GM23248 (cell line): ENCODE measurements at regions not wholly inside any gene's neighbourhood (a gene's known extent, or its start where the extent isn't known, plus 50 kb on each side); places are given as distances from the start of the nearest gene placed in this dataset.
A peak's percentile ranks its signal among the peaks of the same experiment; 100 is the strongest.

ENCODE experiments used
- DNase-seq: peaks from one replicate; pipeline ENCODE4 v3.0.0-alpha.2; 2015
- H2AFZ ChIP-seq: fragments of 200-600 bp; sonication (generic); 2 replicates; pipeline ENCODE4 v1.6.1; 2016; ENCODE audit warnings: antibody characterized with exemption
- H3F3A ChIP-seq: fragments of 200-600 bp; sonication (generic); 2 replicates; pipeline ENCODE4 v1.6.1; 2016; ENCODE audit warnings: mild to moderate bottlenecking, antibody characterized with exemption, mixed run types; ENCODE audit not compliant: insufficient read depth
- H3K27ac ChIP-seq: fragments of 200-600 bp; sonication (generic); 2 replicates; pipeline ENCODE4 v1.5.1; 2016; ENCODE audit warnings: mild to moderate bottlenecking
- H3K27me3 ChIP-seq: fragments of 200-600 bp; sonication (generic); replicated peaks from 2 replicates; pipeline ENCODE4 v1.6.1; 2016; ENCODE audit warnings: mild to moderate bottlenecking; ENCODE audit not compliant: insufficient read depth
- H3K36me3 ChIP-seq: fragments of 200-600 bp; sonication (generic); 2 replicates; pipeline ENCODE4 v1.6.1; 2016; ENCODE audit warnings: low read depth, mild to moderate bottlenecking
- H3K4me1 ChIP-seq: fragments of 200-600 bp; sonication (generic); 2 replicates; pipeline ENCODE4 v1.6.1; 2016; ENCODE audit warnings: mild to moderate bottlenecking; ENCODE audit not compliant: insufficient read depth
- H3K4me2 ChIP-seq: fragments of 200-600 bp; sonication (generic); one replicate; pipeline ENCODE4 v1.6.1; 2016; ENCODE audit warnings: mild to moderate bottlenecking; ENCODE audit not compliant: unreplicated experiment
- H3K4me3 ChIP-seq: fragments of 200-600 bp; sonication (generic); 2 replicates; pipeline ENCODE4 v1.5.1; 2016; ENCODE audit warnings: mild to moderate bottlenecking
- H3K79me2 ChIP-seq: fragments of 200-600 bp; sonication (generic); 2 replicates; pipeline ENCODE4 v1.6.1; 2016; ENCODE audit warnings: mild to moderate bottlenecking; ENCODE audit not compliant: insufficient read depth
- H3K9ac ChIP-seq: fragments of 200-600 bp; sonication (generic); 2 replicates; pipeline ENCODE4 v1.6.1; 2016; ENCODE audit warnings: mild to moderate bottlenecking
- H3K9me2 ChIP-seq: fragments of 200-600 bp; sonication (generic); 2 replicates; pipeline ENCODE4 v1.6.1; 2016; ENCODE audit warnings: mixed run types, mild to moderate bottlenecking, moderate library complexity; ENCODE audit not compliant: insufficient read depth
- H3K9me3 ChIP-seq: fragments of 200-600 bp; sonication (generic); one replicate; pipeline ENCODE4 v1.6.1; 2017; ENCODE audit warnings: low read depth
- H4K20me1 ChIP-seq: fragments of 200-600 bp; sonication (generic); 2 replicates; pipeline ENCODE4 v1.6.0; 2016; ENCODE audit not compliant: insufficient read depth
- EZH2 ChIP-seq: fragments of 200-600 bp; sonication (generic); IDR thresholded peaks from 2 replicates; pipeline ENCODE4 v1.6.1; 2018; ENCODE audit warnings: antibody characterized with exemption, mild to moderate bottlenecking; ENCODE audit not compliant: insufficient read depth, poor library complexity, severe bottlenecking
- EZH2phosphoT487 ChIP-seq: fragments of 200-600 bp; sonication (generic); IDR thresholded peaks from 2 replicates; pipeline ENCODE4 v1.6.1; 2018; ENCODE audit warnings: antibody characterized with exemption, moderate library complexity, mild to moderate bottlenecking, low read depth; ENCODE audit not compliant: insufficient read depth
- WGBS, 2 experiments: methylation state at CpG; one replicate each; pipeline ENCODE4 v1.1.6; 2015 to 2017; ENCODE audit warnings: low lambda C conversion rate in 2 of 2, low coverage in 1 of 2; ENCODE audit errors: missing lambda C conversion rate in 2 of 2; 5-methylcytosine and 5-hydroxymethylcytosine counted together
- in situ Hi-C: fragments of 300-500 bp; cut with MboI; formaldehyde crosslinking; loops from 2 replicates; pipeline ENCODE4 v1.15.0; 2020

DNA sequence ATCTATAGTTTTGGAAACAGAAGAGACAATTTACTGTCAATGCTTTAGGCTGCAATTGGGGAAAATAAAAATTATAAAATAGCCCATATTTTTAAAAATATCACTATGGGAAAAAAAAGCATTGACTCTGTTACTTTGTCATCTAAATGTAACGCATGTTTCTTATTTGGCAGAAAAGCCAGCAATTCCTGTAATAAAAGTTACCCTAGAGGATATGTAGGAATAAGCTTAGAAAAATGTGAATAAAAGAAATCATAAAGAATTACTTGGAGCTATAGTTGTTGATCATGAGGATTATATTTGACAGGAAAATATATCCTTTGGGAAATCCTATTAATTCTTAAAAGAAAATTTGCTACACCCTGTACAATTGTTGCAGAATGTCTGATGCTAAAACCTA lies 515.4 kb upstream of the IL12A start:
- H3K27ac ChIP-seq, result no peak overlapping the region
- no peaks in the 10 kb centered on the region for H3K9me2 ChIP-seq
- in situ Hi-C loops, result no loop called here

GRCh38 chr3:159480046-159480445 lies 508.6 kb upstream of the IL12A start:
- H3K79me2 ChIP-seq, result no peaks in the 10 kb centered on the region
- H3K4me1 ChIP-seq, result no peaks in the 10 kb centered on the region

More for the DNA sequence above, 515.4 kb upstream of the IL12A start:
- Histone ChIP-seq H3K9me3 (no peaks in the 10 kb centered on the region), H3K36me3 (no peaks in the 10 kb centered on the region), H3K27me3 (no peaks in the 10 kb centered on the region), H3F3A (no peaks in the 10 kb centered on the region), H3K4me2 (no peak overlapping the region), H3K4me1 (no peaks in the 10 kb centered on the region), H3K4me3 (no peak overlapping the region), H3K79me2 (no peaks in the 10 kb centered on the region), H4K20me1 (no peaks in the 10 kb centered on the region), H2AFZ (no peak overlapping the region), H3K9ac (no peak overlapping the region)
- DNase-seq, result no peak
- TF ChIP-seq EZH2phosphoT487 (no peak), EZH2 (no peak)
- 65 to 66% methylated on average over 1 of the region's 1 CpG for WGBS, 2 experiments

DNA sequence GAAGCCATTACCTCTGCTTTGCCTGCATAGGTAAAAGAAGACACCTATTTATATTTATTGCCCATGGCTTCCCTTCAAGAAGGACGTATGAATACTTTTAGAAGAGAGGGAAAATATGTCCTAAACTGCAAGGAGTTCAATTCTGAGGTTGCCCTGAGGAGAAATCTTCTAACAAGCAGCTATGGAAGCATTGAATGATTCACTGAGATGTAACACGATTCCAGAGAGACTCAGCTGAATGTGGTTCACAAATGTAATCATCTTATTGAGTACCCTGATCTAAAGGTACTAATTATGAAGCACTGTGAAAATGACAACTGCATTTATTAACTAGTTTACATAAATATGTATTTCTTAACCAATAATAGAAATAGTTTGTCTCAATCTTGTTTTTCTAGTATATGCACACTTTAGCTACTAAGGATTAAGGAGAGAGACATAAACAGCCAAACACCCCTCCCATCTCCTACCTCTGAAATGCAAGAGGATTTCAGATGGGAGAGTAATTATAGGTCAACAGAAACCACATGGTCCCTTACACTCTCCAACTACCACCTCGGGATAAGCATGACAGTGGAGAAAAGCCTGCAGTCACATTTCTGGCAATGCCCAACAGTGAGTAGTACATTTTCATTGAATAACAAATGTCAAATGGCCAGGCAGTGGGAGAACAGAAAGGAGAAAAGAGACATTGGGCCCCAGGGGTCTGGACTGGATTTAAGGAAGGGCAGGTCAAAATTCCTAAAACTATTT lies 506.2 kb upstream of the IL12A start:
- Histone ChIP-seq H3K9me2 (no peaks in the 10 kb centered on the region), H3K4me2 (no peak overlapping the region), H2AFZ (no peak overlapping the region), H4K20me1 (no peaks in the 10 kb centered on the region), H3F3A (no peaks in the 10 kb centered on the region), H3K9ac (no peak overlapping the region), H3K27ac (no peak overlapping the region), H3K4me3 (no peak overlapping the region), H3K36me3 (no peaks in the 10 kb centered on the region), H3K4me1 (no peaks in the 10 kb centered on the region), H3K9me3 (no peaks in the 10 kb centered on the region), H3K79me2 (no peaks in the 10 kb centered on the region), H3K27me3 (peaks cover 5% of the 10 kb centered on the region; the same call in 1 of the 2 replicates)
- peak; percentile 4 for DNase-seq
- 9 to 11% methylated on average over 3 of the region's 3 CpGs for WGBS, 2 experiments
- no peak for TF ChIP-seq EZH2phosphoT487
- no peak for TF ChIP-seq EZH2
- in situ Hi-C loops, result no loop called here

More at GRCh38 chr3:159480046-159480445, 508.6 kb upstream of the IL12A start:
- TF ChIP-seq EZH2, result no peak
- TF ChIP-seq EZH2phosphoT487, result no peak
- H3K27ac ChIP-seq, result no peak overlapping the region
- H3K27me3 ChIP-seq, result peaks cover 5% of the 10 kb centered on the region; the same call in 1 of the 2 replicates
- H3K9ac ChIP-seq, result no peak overlapping the region
- H3K9me2 ChIP-seq, result no peaks in the 10 kb centered on the region
- no peaks in the 10 kb centered on the region for H3K36me3 ChIP-seq
- H3K4me3 ChIP-seq, result no peak overlapping the region
- in situ Hi-C loops, result no loop called here
- H4K20me1 ChIP-seq, result no peaks in the 10 kb centered on the region
- DNase-seq, result no peak
- H3K9me3 ChIP-seq, result no peaks in the 10 kb centered on the region
- no peak overlapping the region for H2AFZ ChIP-seq
- no peaks in the 10 kb centered on the region for H3F3A ChIP-seq
- H3K4me2 ChIP-seq, result no peak overlapping the region

- WGBS, 2 experiments, result 30 to 32% methylated on average over 5 of the region's 5 CpGs
Observed at GRCh38 chr3:159482994-159483367, 505.7 kb upstream of the IL12A start.

More at GRCh38 chr3:159482994-159483367, 505.7 kb upstream of the IL12A start:
- Histone ChIP-seq H4K20me1 (no peaks in the 10 kb centered on the region), H3K27ac (no peak overlapping the region), H3K4me3 (no peak overlapping the region), H3K79me2 (no peaks in the 10 kb centered on the region), H3K9me2 (no peaks in the 10 kb centered on the region), H3K4me2 (no peak overlapping the region), H3K9ac (no peak overlapping the region), H2AFZ (no peak overlapping the region), H3K4me1 (no peaks in the 10 kb centered on the region), H3K36me3 (no peaks in the 10 kb centered on the region), H3K27me3 (peaks cover 5% of the 10 kb centered on the region; the same call in 1 of the 2 replicates), H3K9me3 (no peaks in the 10 kb centered on the region), H3F3A (no peaks in the 10 kb centered on the region)
- TF ChIP-seq EZH2 (no peak), EZH2phosphoT487 (no peak)
- no peak for DNase-seq
- in situ Hi-C loops, result no loop called here
